GM18502 (cell line): ENCODE measurements at regions not wholly inside any gene's neighbourhood (a gene's known extent, or its start where the extent isn't known, plus 50 kb on each side); places are given as distances from the start of the nearest gene placed in this dataset.

ENCODE experiments used
- ATAC-seq: cut with Tn5 transposase; IDR thresholded peaks from one replicate; pipeline ENCODE4 v1.9.1; 2021; ENCODE audit warnings: mild to moderate bottlenecking; ENCODE audit not compliant: unreplicated experiment, poor library complexity

DNA sequence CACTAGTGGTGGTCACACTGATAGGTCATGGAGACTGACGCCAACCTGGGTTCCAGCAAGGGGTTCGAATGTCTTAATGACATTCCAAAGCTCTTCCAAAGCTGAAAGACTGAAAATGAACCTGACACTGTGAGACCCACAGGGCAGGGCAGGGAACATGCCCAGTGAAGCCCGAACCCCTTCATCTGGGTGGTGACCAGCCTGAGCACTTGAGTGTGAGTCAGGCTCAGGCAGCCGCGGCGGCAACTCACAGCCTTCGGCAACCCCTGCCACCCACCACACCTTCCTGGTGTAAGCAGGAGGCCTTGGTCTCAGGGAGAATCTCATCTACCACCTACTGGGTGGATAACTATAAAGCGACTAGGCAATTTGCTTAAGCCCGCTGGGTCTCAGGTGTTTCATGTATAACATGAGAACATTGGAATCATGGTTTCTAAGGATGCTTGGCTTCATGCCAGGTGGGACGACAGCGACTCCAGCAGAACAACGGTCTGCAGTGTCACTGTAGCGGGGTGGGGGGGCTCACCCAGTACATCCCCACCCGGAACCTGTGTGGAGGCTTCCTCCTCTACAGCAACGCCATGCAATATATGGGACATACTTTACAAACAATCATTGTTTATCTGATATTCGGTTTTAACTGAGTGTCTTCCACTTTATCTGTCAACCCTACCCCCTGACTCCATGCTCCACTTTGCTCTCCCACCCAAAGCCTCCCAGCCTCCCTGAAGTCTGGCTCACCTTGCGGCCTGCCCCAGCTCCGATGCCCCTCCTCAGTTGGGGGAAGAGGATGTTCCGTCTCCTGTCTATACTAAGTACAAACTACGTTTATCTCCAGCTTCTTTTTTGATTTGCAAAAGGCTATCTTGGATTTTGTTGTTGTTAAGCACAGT is 125.0 kb upstream of the MEF2A start:
- no peak for ATAC-seq

DNA sequence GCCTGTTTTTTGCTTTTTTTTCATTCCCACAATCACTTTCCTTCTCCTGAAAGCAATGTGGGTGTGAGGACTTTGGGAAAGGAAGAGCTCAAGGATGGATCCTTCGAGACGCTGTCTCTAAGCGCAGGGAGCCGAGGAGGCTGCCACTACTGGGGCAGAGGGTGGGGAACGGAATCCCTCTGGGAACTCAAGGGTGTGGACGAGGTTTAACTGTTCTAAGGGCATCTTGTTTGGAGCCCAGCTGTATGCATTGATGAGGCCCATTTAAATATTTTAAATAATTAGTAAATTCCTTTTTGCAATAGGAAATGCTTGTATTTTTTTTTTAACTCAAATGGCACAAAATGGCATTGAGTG is 124.4 kb upstream of the MEF2A start:
- no peak for ATAC-seq

DNA sequence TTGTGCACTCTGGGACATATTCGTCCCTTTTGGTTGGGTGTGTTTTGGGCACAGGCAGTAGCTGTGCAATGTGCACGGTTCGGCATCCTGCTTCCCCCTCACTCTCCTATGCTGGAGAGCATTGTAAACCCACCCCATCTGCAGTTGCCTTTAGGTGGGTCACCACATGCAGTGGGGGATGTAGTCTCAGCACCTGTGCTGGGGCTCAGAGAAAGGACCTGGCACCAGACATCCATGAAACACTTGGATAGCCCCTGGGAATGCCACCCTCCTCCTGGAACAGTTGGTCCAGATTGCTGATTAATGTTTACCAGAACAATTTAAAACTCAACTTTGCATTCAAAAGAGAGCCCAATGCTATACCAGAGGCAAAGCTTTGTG is 123.9 kb upstream of the MEF2A start:
- ATAC-seq, result no peak

DNA sequence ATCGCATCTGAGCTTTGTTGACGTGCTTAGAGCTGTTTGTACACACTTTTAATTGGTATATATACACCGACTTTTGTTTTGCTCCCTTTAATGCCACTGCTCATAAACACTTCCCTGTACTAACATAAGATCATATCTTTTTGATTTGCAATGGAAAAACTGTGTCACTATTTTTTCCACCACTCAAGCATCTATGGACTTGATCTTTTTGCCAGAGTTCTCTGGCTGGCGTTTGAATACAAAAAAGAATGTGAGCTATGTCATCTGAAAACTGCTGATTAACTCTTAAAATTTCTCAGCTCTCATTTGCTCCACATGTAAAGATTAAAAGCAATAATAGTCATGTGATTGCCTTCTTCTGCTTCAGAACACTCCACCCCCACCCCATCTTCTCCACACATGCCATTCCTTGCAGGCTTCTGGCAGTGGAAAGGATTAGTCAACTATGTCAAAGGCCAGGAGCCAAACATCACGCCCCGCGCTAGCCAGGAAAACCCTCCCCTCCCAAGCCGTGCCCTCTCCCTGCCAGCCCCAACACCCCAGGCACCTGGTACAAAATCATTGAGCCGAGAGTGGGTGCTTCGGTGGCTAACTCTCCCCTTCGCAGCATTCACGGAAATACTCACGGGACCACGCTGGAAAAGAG is 123.4 kb upstream of the MEF2A start:
- no peak for ATAC-seq

DNA sequence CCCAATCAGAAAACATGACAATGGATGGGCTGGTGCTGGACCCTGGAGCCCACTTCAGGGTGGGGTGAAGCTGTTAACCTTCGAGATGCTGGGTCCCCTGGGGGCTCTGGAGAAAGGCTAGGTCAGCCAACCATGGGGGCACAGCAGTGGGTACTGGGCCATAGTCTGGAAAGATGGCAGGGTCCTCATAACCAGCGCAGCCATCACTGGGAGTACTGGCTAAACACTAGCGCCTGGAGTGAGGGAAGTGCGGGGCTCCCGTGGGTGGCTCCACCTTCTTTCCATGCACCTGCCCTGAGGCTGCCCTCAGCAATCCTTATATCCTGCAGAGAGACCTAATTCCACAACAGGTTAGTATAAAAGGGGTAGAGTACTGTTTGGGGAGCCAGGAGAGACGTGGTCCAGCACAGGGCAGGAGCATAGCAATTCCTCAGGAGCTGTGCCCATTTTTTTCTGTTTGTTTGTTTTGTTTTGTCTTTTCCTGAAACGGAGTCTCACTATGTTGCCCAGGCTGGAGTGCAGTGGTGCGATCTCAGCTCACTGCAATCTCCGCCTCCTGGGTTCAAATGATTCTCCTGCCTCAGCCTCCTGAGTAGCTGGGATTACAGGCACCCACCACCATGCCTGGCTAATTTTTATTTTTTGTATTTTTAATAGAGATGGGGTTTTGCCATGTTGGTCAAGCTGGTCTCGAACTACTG is 122.6 kb upstream of the MEF2A start:
- no peak for ATAC-seq

DNA sequence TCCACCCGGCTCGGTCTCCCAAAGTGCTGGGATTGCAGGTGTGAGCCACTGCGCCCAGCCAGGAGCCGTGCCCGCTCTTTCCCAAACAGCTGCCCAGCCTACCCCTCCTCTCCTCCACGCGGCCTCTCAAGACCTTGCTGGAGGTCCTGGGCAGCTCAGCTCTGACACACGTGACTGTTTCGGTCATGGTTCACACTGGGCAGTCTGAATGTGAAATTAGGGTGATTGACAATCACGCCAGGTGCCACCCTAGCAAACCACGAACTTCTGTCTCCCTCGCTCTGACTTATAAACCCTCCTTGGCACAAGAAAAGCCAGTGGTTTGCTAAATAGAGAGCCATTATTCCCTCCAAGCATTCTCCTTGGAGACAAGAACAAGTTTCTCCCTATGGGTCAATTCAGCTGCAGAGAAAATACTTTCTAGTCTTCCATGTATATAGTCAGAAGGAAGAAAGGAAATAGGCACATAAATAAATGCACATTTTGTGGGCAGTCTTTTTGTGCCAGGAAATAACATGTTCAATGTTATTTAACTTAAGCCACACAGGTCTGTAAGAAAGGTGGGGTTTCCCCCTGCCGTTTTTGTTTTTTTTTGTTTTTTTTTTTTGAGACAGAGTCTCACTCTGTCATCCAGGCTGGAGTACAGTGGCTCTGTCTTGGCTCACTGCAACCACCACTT is 121.9 kb upstream of the MEF2A start:
- ATAC-seq, result no peak

DNA sequence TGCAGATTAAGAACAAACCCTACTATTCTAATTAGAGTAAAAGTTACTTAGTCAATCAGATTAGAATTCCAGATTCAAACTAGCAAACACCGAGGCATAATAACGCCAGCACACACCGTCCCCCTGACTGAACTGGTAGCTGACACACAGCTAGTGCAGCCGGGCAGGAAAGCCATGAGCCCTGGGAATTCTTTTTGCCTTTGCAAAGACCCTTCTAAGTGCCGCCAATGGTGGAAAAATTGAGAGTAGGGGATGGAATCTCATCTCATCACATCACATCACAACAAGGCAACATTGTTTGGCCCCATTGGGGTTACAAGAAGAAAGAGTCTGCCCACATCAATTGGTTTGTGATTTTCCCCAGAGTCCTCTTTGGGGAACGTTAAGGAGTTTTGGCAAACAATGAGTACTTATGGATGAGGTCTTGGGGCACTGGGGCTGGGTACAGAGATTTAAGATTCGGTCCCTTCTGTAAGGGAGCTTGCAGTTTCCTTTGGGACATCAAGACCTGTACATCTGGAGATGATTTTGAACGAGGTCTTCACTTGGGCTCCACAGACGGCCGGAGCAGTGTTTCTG is 120.4 kb upstream of the MEF2A start:
- no peak for ATAC-seq

DNA sequence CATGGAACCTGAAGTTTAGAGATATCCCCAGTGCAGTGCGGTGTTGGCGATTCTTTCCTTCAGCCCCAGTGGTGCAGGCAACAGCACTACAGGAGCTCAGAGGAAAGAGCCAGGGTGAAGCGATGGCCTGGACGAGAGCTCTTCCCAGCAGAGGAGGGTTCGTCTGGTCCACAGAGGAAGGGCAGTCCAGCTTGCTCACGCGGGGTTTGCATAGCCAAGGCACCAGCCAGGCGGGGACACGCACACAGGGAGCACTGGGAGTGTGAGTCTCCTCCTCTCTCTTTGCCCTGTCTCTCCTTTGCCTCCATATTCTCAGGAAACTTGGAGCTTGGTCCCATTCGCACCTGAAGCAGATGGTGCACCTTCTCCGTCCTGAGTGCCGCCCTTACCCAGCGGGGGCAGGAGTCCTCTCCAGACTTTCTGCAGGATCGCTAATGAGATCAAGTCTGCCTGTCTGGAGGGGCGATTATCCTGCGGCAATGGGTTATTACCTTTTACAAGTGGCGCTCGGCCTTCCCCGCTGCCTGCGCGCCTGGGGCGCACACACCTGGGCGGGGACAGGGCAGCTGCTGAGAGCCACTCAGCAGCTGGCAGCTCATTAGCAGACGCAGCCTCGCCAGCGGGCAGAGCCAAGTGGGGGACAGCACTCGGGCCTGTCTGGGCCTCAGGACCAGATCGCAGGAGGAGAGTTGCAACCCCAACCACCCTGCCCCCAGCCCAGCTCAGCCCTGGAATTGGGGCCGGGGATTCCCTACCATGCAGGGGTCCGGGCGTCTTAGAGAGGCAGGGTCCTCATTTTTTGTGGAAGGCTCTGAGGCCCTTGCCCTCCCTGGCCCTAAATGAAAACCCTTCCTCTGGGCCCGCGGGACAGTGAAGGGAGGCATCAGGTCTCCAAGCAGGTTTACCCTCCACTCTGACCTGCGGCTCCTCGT is 119.0 kb upstream of the MEF2A start:
- ATAC-seq, result no peak

DNA sequence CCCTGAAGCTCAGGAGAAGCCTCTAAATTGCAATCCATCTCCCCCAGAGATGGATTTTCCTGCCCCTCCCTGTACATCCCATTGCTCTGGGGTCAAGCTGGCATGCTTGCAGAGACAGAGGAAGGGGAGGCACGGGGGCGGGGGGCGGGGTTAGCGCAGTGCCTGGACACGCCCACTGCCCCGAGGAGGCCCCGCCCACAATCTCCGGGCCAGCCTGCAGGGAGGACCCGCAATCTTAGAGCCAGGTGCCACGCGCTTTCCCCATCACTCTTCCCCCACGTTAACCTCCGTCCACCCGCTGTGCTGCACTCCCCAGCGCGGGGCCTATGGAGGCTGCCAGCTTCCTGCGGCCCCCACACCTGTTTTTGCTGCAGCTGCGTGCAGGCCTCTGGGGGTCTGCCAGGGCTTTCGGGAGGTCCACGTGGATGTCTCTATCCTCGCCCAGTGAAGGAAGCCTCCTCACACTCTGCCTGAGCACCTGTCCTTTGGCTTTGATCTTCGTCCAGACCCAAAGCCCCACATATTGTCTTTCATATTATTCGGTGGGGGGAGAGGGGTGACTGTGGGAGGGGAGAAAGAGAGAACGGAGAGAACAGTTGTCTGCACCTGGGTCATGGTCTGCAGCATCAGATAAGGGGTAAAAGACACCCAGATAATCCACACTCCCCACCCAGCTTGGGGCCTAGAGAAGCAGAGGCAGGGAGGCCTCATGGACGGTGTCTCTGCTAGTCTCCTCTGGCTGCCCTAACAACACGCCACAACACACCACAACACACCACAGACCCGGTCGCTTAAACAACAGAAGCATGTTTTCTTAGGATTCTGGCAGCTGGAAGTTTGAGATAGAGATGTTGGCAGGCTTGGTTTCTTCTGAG is 118.0 kb upstream of the MEF2A start:
- ATAC-seq, result no peak

DNA sequence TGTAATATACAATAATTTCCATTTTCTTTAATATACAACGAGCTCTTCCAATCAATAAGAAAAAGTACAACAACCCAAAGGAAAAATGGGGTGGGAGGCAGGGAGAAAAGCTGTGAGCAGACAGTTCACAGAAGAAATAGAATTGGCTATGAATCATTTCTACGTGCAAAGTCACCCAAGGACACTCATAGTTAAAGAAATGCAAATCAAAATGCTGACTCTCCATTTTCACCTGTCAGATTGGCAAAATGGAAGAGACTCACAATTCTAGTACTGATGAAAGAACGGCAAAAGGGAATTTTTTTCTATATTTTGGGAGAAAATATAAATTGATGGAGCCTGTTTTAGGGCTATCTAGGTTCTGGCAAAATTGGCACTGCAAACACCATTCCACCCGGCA is 116.3 kb upstream of the MEF2A start:
- ATAC-seq, result no peak

DNA sequence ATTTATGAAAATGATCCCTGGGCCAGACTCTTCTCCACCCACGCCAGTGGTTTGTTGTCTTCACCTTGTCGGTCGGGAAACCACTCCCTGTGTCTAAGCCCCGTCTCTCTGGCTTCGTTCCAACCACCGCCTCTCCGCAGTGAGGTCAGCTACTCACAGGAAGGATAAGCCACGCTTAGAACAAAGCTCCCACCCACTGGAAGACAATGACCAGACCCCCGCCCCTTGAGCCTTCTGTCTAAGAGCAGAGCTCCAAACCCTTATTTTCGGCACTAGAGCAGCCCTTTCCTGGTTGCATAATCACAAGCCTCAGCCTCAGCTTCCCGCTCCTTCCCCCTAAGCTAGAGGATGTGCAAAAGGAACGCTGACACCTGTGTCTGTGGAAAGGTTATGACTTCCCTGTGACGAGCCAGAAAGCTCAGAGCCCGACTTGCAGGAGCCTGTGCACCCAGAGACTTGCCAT is 114.9 kb upstream of the MEF2A start:
- no peak for ATAC-seq

DNA sequence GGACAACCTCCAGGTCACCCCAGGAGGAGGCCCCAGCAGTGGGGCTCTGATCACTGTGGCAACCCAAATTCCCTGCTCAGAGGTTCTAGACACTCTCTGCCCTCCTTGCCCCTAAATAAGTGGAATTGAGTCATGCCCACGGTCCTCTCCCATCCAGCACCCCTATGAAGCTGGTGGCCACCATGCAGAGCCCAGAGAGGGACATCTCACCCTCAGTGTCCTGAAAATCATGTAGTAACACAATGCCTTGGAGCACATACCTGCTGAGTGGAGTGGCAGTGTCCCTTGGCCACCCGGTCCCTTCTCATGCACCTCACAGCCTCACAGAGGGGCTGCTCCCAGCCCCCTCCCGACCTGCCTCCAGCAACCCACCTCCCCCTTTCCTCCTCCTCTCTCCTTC is 114.3 kb upstream of the MEF2A start:
- no peak for ATAC-seq

DNA sequence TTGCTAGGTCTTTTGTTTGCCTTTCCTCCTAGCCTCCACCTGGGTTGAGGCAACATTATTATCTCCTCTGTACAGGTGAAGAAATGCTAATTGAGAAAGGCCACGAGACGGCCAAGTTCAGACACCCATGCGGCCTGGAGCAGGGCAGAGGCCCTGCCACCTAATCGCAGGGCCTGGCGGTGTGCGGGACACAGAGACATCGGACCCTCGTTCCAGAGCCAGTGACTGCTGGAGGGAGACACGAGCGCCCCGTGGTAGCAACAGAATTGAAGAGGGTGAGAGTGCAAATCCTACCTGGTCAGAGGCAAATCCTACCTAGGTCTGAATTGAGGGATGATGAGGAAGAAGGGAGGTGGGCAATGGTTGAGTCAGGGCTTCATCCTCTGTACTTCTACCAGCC is 113.8 kb upstream of the MEF2A start:
- no peak for ATAC-seq

DNA sequence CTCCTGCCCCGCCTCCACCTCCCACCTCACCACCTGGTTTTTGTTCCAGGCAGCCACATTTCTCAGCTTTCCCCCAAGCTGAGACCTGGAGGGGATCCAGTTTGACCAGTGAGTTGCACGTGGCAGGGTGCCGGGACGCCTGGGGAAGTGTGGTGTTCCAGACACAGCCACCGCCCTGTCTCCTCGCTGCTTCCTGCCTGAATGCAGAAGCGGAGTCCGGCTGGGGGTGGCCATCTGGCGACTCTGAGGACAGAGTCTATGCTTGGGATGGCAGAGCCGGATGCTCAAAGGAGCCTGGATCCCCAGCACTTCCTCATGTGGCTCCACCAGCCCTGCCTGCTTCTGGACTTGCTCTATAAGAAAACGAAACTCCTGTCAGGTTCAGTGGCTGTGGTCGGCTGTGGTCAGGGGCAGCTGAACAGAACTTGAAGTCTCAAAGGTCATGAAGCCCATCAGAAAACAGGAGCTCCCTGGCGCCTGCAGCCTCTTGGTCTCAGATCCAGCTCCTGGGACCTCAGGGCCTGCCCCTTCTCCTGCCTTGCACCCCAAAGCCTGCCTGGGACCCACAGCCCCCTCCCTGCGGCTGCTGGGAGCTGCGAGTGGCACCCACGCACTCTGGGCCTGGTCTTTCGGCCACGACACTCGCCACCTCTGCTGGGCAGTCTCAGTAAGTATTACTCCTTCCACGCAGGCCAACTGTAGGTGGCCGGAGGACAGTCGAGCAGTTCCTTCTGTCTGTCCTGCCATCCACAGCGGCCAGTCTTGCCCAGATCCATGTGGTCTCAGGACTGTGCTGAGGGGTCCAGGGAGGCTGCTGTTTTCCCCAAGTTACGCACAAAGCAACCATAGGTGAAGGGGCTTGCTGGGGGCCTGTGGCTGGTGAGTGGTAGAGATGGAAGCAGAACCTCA is 112.8 kb upstream of the MEF2A start:
- ATAC-seq, result peak; percentile 81

DNA sequence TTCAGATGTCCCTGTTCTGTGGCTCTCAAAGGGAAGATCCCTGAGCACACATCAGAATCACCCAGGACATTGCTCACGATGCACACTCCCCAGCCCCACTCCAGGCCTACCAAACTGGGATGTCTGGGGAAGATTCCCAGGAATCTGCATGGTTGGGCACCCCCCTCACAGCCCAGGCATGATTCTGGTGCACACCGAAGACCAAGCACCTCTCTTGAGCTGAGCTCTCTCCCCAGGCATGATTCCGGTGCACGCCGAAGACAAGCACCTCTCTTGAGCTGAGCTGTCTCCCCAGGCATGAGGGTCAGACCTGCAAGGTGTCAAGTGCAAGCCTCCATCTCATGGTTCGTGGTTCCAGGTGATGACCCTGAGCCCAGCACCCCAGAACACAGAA is 112.2 kb upstream of the MEF2A start:
- ATAC-seq, result no peak

DNA sequence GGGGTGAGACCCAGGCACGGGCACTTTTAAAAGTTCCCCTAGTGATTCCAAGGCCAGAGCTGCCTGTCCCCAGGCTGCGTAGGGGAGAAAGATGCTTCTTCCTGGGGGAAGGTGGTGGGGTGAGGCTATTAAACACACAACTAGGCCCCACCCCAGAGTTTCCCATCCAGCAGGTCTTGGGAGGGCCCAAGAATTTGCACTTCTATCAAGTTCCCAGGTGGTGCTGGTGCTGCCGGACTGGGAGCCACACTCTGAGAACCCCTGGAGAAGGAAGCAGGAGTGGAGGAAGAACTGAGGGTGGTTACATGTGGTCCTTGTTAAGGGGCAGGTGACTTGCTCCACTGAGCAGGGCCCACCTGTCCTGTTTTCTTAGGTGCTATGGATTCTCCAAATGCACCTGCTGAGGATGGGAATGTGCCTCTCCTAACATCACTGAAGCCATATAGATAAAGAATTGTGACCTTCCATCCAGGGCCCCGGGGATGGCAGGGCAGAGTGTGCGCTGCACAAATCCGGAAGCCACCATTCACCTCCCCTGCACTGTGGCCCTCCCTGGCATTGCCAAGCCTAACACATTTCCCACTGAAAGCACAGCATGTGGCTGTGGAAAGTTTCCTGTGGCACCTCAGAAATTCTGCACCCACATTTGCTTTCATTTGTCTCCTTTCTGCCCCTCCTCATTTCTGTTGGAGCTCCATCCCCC is 111.5 kb upstream of the MEF2A start:
- ATAC-seq, result no peak
